ENCODE measurements at regions not wholly inside any gene's neighbourhood (a gene's known extent, or its start where the extent isn't known, plus 50 kb on each side); places are given as distances from the start of the nearest gene placed in this dataset.

GRCh38 chr6:164695896-164696295, 613.5 kb downstream of the C6orf118 start:
- Histone ChIP-seq H3K36me3 (ENCODE audit: insufficient read depth, low read length) (no peaks in the 10 kb centered on the region), H3K27me3 (ENCODE audit: insufficient read depth, low read length) (no peaks in the 10 kb centered on the region), H3K9me3 (ENCODE audit: low read length) (no peaks in the 10 kb centered on the region), H3K4me3 (ENCODE audit: low read length) (no peak overlapping the region), H3K4me1 (ENCODE audit: insufficient read depth, low read length) (peaks cover 47% of the 10 kb centered on the region), H2AFZ (ENCODE audit: low read depth, low read length) (no peak overlapping the region)

- Histone ChIP-seq H3K36me3 (ENCODE audit: insufficient read depth, low read length) (no peaks in the 10 kb centered on the region), H3K4me3 (ENCODE audit: low read length) (no peak overlapping the region), H3K27me3 (ENCODE audit: insufficient read depth, low read length) (no peaks in the 10 kb centered on the region), H2AFZ (ENCODE audit: low read depth, low read length) (no peak overlapping the region), H3K9me3 (ENCODE audit: low read length) (no peaks in the 10 kb centered on the region), H3K4me1 (ENCODE audit: insufficient read depth, low read length) (peaks cover 47% of the 10 kb centered on the region)
Observed at GRCh38 chr6:164694386-164694785, 615.0 kb downstream of the C6orf118 start.

- Histone ChIP-seq H3K36me3 (ENCODE audit: insufficient read depth, low read length) (no peaks in the 10 kb centered on the region), H2AFZ (ENCODE audit: low read depth, low read length) (no peak overlapping the region), H3K27me3 (ENCODE audit: insufficient read depth, low read length) (no peaks in the 10 kb centered on the region), H3K4me1 (ENCODE audit: insufficient read depth, low read length) (peaks cover 47% of the 10 kb centered on the region), H3K4me3 (ENCODE audit: low read length) (peak overlapping the region; percentile 7), H3K9me3 (ENCODE audit: low read length) (no peaks in the 10 kb centered on the region)
Observed at GRCh38 chr6:164693944-164694343, 615.5 kb downstream of the C6orf118 start.

GRCh38 chr6:164692772-164693510, 616.5 kb downstream of the C6orf118 start:
- no peaks in the 10 kb centered on the region for H3K36me3 ChIP-seq (ENCODE audit: insufficient read depth, low read length)

GRCh38 chr6:164690702-164691500, 618.5 kb downstream of the C6orf118 start:
- peaks cover 43% of the 10 kb centered on the region for H3K4me1 ChIP-seq (ENCODE audit: insufficient read depth, low read length)
- H3K36me3 ChIP-seq (ENCODE audit: insufficient read depth, low read length), result no peaks in the 10 kb centered on the region
- no peaks in the 10 kb centered on the region for H3K9me3 ChIP-seq (ENCODE audit: low read length)
- H2AFZ ChIP-seq (ENCODE audit: low read depth, low read length), result peak overlapping the region; percentile 1
- no peaks in the 10 kb centered on the region for H3K27me3 ChIP-seq (ENCODE audit: insufficient read depth, low read length)
- H3K4me3 ChIP-seq (ENCODE audit: low read length), result no peak overlapping the region

More at GRCh38 chr6:164692772-164693510, 616.5 kb downstream of the C6orf118 start:
- Histone ChIP-seq H3K9me3 (ENCODE audit: low read length) (no peaks in the 10 kb centered on the region), H3K4me3 (ENCODE audit: low read length) (no peak overlapping the region), H3K4me1 (ENCODE audit: insufficient read depth, low read length) (peaks cover 47% of the 10 kb centered on the region), H2AFZ (ENCODE audit: low read depth, low read length) (peak overlapping the region; percentile 5), H3K27me3 (ENCODE audit: insufficient read depth, low read length) (no peaks in the 10 kb centered on the region)

- Histone ChIP-seq H3K4me3 (ENCODE audit: low read length) (no peak overlapping the region), H3K36me3 (ENCODE audit: insufficient read depth, low read length) (no peaks in the 10 kb centered on the region), H3K4me1 (ENCODE audit: insufficient read depth, low read length) (peaks cover 37% of the 10 kb centered on the region), H2AFZ (ENCODE audit: low read depth, low read length) (no peak overlapping the region), H3K27me3 (ENCODE audit: insufficient read depth, low read length) (no peaks in the 10 kb centered on the region), H3K9me3 (ENCODE audit: low read length) (no peaks in the 10 kb centered on the region)
Observed at GRCh38 chr6:164690241-164690640, 619.2 kb downstream of the C6orf118 start.

- Histone ChIP-seq H3K36me3 (ENCODE audit: insufficient read depth, low read length) (no peaks in the 10 kb centered on the region), H3K4me3 (ENCODE audit: low read length) (no peak overlapping the region), H2AFZ (ENCODE audit: low read depth, low read length) (no peak overlapping the region), H3K27me3 (ENCODE audit: insufficient read depth, low read length) (no peaks in the 10 kb centered on the region), H3K4me1 (ENCODE audit: insufficient read depth, low read length) (no peaks in the 10 kb centered on the region), H3K9me3 (ENCODE audit: low read length) (no peaks in the 10 kb centered on the region)
Observed at GRCh38 chr6:164665328-164665727, 644.1 kb downstream of the C6orf118 start.

- no peaks in the 10 kb centered on the region for H3K36me3 ChIP-seq (ENCODE audit: insufficient read depth, low read length)
- no peak overlapping the region for H3K4me3 ChIP-seq (ENCODE audit: low read length)
- H3K4me1 ChIP-seq (ENCODE audit: insufficient read depth, low read length), result no peaks in the 10 kb centered on the region
- no peaks in the 10 kb centered on the region for H3K27me3 ChIP-seq (ENCODE audit: insufficient read depth, low read length)
- no peak overlapping the region for H2AFZ ChIP-seq (ENCODE audit: low read depth, low read length)
- no peaks in the 10 kb centered on the region for H3K9me3 ChIP-seq (ENCODE audit: low read length)
Observed at GRCh38 chr6:164663634-164664033, 645.8 kb downstream of the C6orf118 start.

- Histone ChIP-seq H3K27me3 (ENCODE audit: insufficient read depth, low read length) (no peaks in the 10 kb centered on the region), H3K9me3 (ENCODE audit: low read length) (no peaks in the 10 kb centered on the region), H3K4me1 (ENCODE audit: insufficient read depth, low read length) (no peaks in the 10 kb centered on the region), H2AFZ (ENCODE audit: low read depth, low read length) (no peak overlapping the region), H3K36me3 (ENCODE audit: insufficient read depth, low read length) (no peaks in the 10 kb centered on the region), H3K4me3 (ENCODE audit: low read length) (no peak overlapping the region)
Observed at GRCh38 chr6:164661716-164662115, 647.7 kb downstream of the C6orf118 start.

- H3K4me3 ChIP-seq (ENCODE audit: low read length), result no peak overlapping the region
- no peaks in the 10 kb centered on the region for H3K36me3 ChIP-seq (ENCODE audit: insufficient read depth, low read length)
- H3K27me3 ChIP-seq (ENCODE audit: insufficient read depth, low read length), result no peaks in the 10 kb centered on the region
- no peaks in the 10 kb centered on the region for H3K9me3 ChIP-seq (ENCODE audit: low read length)
- no peaks in the 10 kb centered on the region for H3K4me1 ChIP-seq (ENCODE audit: insufficient read depth, low read length)
- H2AFZ ChIP-seq (ENCODE audit: low read depth, low read length), result no peak overlapping the region
Observed at GRCh38 chr6:164660781-164661180, 648.6 kb downstream of the C6orf118 start.

GRCh38 chr6:164640956-164641355, 668.4 kb downstream of the C6orf118 start:
- no peaks in the 10 kb centered on the region for H3K36me3 ChIP-seq (ENCODE audit: insufficient read depth, low read length)
- H3K27me3 ChIP-seq (ENCODE audit: insufficient read depth, low read length), result no peaks in the 10 kb centered on the region
- peaks cover 8% of the 10 kb centered on the region for H3K4me1 ChIP-seq (ENCODE audit: insufficient read depth, low read length)
- H3K9me3 ChIP-seq (ENCODE audit: low read length), result peaks cover 4% of the 10 kb centered on the region
- no peak overlapping the region for H3K4me3 ChIP-seq (ENCODE audit: low read length)
- no peak overlapping the region for H2AFZ ChIP-seq (ENCODE audit: low read depth, low read length)

- Histone ChIP-seq H3K9me3 (ENCODE audit: low read length) (peaks cover 4% of the 10 kb centered on the region), H3K36me3 (ENCODE audit: insufficient read depth, low read length) (no peaks in the 10 kb centered on the region), H3K4me1 (ENCODE audit: insufficient read depth, low read length) (peaks cover 2% of the 10 kb centered on the region), H3K27me3 (ENCODE audit: insufficient read depth, low read length) (no peaks in the 10 kb centered on the region), H2AFZ (ENCODE audit: low read depth, low read length) (no peak overlapping the region), H3K4me3 (ENCODE audit: low read length) (no peak overlapping the region)
Observed at GRCh38 chr6:164628302-164628931, 681.0 kb downstream of the C6orf118 start.

- Histone ChIP-seq H3K4me3 (ENCODE audit: low read length) (no peak overlapping the region), H3K9me3 (ENCODE audit: low read length) (no peaks in the 10 kb centered on the region), H2AFZ (ENCODE audit: low read depth, low read length) (no peak overlapping the region), H3K27me3 (ENCODE audit: insufficient read depth, low read length) (no peaks in the 10 kb centered on the region), H3K4me1 (ENCODE audit: insufficient read depth, low read length) (peaks cover 6% of the 10 kb centered on the region), H3K36me3 (ENCODE audit: insufficient read depth, low read length) (no peaks in the 10 kb centered on the region)
Observed at GRCh38 chr6:164616917-164617524, 692.4 kb downstream of the C6orf118 start.

Measured in neuron (in vitro differentiated cells).